ENCODE measurements at regions not wholly inside any gene's neighbourhood (a gene's known extent, or its start where the extent isn't known, plus 50 kb on each side); places are given as distances from the start of the nearest gene placed in this dataset.

DNA sequence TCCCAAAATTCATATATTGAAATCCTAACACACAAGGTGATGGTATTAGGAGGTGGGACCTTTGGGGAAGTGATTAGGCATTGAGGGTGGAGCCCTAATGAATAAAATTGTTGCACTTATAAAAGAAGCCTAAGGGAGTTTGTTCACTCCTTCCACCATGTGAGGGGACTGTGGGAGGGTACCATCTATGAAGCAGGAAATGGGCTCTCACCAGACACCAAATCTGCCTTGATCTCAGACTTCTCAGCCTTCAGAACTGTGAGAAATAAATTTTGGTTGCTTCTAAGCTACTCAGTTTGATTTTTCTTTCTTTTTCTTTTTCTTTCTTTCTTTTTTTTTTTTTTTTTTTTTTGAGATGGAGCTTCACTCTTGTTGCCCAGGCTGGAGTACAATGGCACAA lies 116.2 kb upstream of the GPC3 start:
- no peak for TF ChIP-seq EZH2phosphoT487 (IDR thresholded peaks at IDR 0.05; ENCODE audit: borderline replicate concordance, low read depth, low read length)
- TF ChIP-seq, protein P1, sequence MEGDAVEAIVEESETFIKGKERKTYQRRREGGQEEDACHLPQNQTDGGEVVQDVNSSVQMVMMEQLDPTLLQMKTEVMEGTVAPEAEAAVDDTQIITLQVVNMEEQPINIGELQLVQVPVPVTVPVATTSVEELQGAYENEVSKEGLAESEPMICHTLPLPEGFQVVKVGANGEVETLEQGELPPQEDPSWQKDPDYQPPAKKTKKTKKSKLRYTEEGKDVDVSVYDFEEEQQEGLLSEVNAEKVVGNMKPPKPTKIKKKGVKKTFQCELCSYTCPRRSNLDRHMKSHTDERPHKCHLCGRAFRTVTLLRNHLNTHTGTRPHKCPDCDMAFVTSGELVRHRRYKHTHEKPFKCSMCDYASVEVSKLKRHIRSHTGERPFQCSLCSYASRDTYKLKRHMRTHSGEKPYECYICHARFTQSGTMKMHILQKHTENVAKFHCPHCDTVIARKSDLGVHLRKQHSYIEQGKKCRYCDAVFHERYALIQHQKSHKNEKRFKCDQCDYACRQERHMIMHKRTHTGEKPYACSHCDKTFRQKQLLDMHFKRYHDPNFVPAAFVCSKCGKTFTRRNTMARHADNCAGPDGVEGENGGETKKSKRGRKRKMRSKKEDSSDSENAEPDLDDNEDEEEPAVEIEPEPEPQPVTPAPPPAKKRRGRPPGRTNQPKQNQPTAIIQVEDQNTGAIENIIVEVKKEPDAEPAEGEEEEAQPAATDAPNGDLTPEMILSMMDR (conservative IDR thresholded peaks at IDR 0.05; ENCODE audit: low read length), result no peak
